ENCODE measurements at regions not wholly inside any gene's neighbourhood (a gene's known extent, or its start where the extent isn't known, plus 50 kb on each side); places are given as distances from the start of the nearest gene placed in this dataset.

DNA sequence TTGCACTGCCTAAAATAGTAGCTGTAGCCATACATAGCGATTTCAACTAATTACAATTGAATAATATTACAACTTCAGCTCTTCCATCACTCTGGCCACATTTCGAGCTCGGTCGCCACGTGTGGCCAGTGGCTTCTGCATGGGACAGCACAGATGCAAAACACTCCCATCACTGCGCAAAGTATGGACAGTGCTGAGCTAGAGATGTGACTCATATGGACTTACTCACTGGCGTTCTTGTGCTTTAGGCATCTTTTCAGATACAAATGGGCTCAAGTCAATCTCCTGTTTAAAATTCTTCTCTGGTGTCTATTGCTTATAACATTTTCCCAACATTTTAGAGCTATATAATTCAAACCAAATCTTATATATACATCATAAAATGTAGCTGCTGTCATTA, 222.7 kb downstream of the ELAVL2 start:
- Histone ChIP-seq H3K4me1 (no peaks in the 10 kb centered on the region), H3K4me3 (no peak overlapping the region), H3K27ac (no peak overlapping the region), H3K27me3 (no peaks in the 10 kb centered on the region), H3K9me3 (no peaks in the 10 kb centered on the region), H3K36me3 (no peaks in the 10 kb centered on the region)
- TF ChIP-seq POLR2A (IDR thresholded peaks at IDR 0.05): no peak
- TF ChIP-seq, protein P1, sequence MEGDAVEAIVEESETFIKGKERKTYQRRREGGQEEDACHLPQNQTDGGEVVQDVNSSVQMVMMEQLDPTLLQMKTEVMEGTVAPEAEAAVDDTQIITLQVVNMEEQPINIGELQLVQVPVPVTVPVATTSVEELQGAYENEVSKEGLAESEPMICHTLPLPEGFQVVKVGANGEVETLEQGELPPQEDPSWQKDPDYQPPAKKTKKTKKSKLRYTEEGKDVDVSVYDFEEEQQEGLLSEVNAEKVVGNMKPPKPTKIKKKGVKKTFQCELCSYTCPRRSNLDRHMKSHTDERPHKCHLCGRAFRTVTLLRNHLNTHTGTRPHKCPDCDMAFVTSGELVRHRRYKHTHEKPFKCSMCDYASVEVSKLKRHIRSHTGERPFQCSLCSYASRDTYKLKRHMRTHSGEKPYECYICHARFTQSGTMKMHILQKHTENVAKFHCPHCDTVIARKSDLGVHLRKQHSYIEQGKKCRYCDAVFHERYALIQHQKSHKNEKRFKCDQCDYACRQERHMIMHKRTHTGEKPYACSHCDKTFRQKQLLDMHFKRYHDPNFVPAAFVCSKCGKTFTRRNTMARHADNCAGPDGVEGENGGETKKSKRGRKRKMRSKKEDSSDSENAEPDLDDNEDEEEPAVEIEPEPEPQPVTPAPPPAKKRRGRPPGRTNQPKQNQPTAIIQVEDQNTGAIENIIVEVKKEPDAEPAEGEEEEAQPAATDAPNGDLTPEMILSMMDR (IDR thresholded peaks at IDR 0.05 in 4 of 5, conservative IDR thresholded peaks at IDR 0.05 in 1 of 5): no peak
- in situ Hi-C loops (cut with MboI; ENCODE audit: low sequenced_read_pairs in 4 of 4) (no loop called here), intact Hi-C loops (cut with DNase I; ENCODE audit: low total_unique reads) (no loop called here)
- ATAC-seq: no peak
- DNase-seq: no peak

DNA sequence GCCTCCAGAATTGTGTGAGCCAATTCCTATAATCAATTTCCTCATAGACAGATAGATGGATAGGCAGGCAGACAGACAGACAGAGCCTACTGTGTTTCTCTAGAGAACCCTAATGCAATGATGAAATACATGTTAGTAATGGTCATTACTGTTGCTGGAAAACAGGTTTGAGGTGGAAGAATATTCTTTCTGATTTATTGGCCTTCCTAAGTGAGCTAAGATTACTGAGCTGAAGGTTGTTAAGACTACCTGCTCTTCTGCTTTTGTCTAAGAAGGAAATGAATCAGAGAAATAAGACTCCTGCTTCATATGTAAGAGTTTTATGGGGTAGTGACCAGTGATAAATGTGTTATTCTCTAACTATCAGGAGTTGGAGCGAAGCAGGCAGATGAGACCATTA, 219.9 kb downstream of the ELAVL2 start:
- in situ Hi-C loops (cut with MboI; ENCODE audit: low sequenced_read_pairs in 4 of 4) (no loop called here), intact Hi-C loops (cut with DNase I; ENCODE audit: low total_unique reads) (no loop called here)
- no peaks in the 10 kb centered on the region for H3K27me3 ChIP-seq
- ATAC-seq (no peak), DNase-seq (no peak)
- no peak overlapping the region for H3K27ac ChIP-seq
- no peaks in the 10 kb centered on the region for H3K9me3 ChIP-seq
- H3K36me3 ChIP-seq: no peaks in the 10 kb centered on the region
- no peak overlapping the region for H3K4me3 ChIP-seq
- TF ChIP-seq, protein P1 (IDR thresholded peaks at IDR 0.05 in 4 of 5, conservative IDR thresholded peaks at IDR 0.05 in 1 of 5): no peak
- no peak for TF ChIP-seq POLR2A (IDR thresholded peaks at IDR 0.05)
- H3K4me1 ChIP-seq: no peaks in the 10 kb centered on the region

DNA sequence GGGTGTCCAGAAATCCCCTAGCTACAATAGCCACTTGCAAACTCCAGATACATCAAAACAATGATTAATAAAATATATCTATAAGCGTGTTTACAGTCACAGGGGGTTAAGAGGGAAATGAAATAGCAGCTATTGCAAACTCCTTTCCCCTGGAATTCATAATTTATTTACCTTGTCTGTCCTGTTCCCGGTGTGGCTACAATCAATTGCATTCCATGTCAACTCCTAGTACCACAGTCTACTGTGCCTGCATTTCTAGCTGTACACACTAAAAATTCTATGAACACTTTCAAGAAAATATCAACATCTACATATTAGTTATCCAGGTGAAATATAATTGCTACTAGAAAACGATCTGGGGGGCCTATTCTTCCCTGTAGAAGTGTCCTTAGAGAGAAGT, 217.6 kb downstream of the ELAVL2 start:
- DNase-seq: no peak
- TF ChIP-seq, protein P1 (IDR thresholded peaks at IDR 0.05 in 4 of 5, conservative IDR thresholded peaks at IDR 0.05 in 1 of 5): no peak
- no peak for TF ChIP-seq POLR2A (IDR thresholded peaks at IDR 0.05)
- Histone ChIP-seq H3K4me3 (no peak overlapping the region), H3K36me3 (no peaks in the 10 kb centered on the region), H3K27me3 (no peaks in the 10 kb centered on the region), H3K9me3 (no peaks in the 10 kb centered on the region), H3K4me1 (no peaks in the 10 kb centered on the region), H3K27ac (no peak overlapping the region)
- no peak for ATAC-seq
- intact Hi-C loops (cut with DNase I; ENCODE audit: low total_unique reads): no loop called here
- in situ Hi-C loops (cut with MboI; ENCODE audit: low sequenced_read_pairs in 4 of 4): no loop called here

DNA sequence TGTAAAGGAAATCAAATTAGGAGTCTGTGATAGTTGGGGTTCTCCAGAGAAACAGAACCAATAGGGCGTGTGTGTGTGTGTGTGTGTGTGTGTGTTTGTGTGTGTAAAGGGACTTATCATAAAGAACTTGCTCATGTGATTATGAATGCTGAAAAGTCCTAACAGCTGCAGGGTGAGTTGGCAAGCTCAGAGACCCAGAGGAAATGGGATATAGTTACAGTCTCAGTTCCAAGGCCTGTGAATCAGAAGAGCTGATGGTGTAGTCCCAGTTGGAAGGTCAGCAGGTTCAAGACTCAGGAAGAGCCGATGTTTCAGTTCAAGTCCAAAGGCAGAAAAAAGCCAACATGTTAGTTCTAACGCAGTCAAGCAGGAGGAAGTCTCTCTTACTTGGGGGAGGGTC, 214.2 kb downstream of the ELAVL2 start:
- intact Hi-C loops (cut with DNase I; ENCODE audit: low total_unique reads): no loop called here
- Histone ChIP-seq H3K27ac (no peak overlapping the region), H3K36me3 (no peaks in the 10 kb centered on the region), H3K4me3 (no peak overlapping the region), H3K4me1 (no peaks in the 10 kb centered on the region), H3K27me3 (no peaks in the 10 kb centered on the region), H3K9me3 (no peaks in the 10 kb centered on the region)
- TF ChIP-seq, protein P1 (IDR thresholded peaks at IDR 0.05 in 4 of 5, conservative IDR thresholded peaks at IDR 0.05 in 1 of 5): no peak
- no peak for TF ChIP-seq POLR2A (IDR thresholded peaks at IDR 0.05)
- DNase-seq (no peak), ATAC-seq (no peak)
- in situ Hi-C loops (cut with MboI; ENCODE audit: low sequenced_read_pairs in 4 of 4): no loop called here

DNA sequence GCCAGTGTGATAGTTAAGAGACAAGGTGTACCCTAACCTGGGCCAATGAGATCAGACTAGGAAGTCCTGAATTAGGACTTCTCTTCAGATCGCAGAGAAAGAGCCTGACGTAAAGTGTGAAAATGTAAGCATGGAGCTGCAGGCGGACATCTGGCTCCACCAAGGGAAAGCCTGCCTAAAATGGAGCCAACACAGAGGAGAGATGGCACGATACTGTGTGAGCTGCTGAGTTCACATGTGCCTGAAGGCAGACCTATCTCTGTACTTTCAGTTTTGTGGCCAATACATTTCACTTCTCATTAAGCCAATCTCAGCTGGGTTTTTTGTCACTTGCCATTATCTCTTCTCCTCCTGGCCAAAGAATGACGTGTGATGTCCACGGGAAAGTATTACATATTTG, 210.5 kb downstream of the ELAVL2 start:
- Histone ChIP-seq H3K4me3 (no peak overlapping the region), H3K27ac (no peak overlapping the region), H3K27me3 (no peaks in the 10 kb centered on the region), H3K4me1 (no peaks in the 10 kb centered on the region), H3K36me3 (no peaks in the 10 kb centered on the region), H3K9me3 (no peaks in the 10 kb centered on the region)
- intact Hi-C loops (cut with DNase I; ENCODE audit: low total_unique reads) (no loop called here), in situ Hi-C loops (cut with MboI; ENCODE audit: low sequenced_read_pairs in 4 of 4) (no loop called here)
- no peak for DNase-seq
- TF ChIP-seq, protein P1 (IDR thresholded peaks at IDR 0.05 in 4 of 5, conservative IDR thresholded peaks at IDR 0.05 in 1 of 5): no peak
- TF ChIP-seq POLR2A (IDR thresholded peaks at IDR 0.05): no peak
- no peak for ATAC-seq

All from gastrocnemius medialis (tissue), 4 donors.